ENCODE measurements at regions not wholly inside any gene's neighbourhood (a gene's known extent, or its start where the extent isn't known, plus 50 kb on each side); places are given as distances from the start of the nearest gene placed in this dataset.
"Not testable (repeated sequence)": the region's sequence is repeated elsewhere in the genome, so short reads cannot be mapped to it uniquely, and the experiment has no call there.

DNA sequence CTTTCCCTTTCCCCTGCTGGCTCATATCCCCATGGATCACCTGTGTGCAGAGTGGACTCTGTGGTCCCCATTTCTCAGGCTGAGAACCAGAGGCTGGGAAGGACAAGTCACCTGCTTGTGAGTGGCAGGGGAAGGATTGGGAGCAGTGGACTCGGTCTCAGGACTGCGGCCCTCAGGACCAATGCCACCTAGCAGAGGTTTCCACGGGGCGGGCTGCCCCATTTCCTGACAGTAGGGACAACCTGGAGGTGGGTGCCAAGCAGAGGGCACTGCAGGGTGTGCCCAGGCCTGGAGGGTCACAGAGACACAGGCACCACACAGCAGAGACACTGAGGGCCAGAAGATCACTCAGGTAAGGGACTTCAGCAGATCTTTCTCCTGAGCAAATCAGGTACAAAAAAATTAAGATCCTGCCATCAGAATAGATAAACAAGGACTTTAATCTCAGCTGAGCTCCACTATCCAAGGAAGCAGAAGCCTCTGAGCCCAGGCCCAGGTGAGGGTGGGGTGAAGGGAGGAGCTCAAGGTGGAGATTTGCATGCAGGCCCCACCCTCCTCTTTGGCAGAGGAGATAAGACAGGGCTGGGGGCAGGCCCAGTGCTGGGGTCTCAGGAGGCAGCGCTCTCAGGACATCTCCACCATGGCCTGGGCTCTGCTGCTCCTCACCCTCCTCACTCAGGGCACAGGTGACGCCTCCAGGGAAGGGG, 113.8 kb downstream of the GGTLC2 start:
- DNase-seq (ENCODE audit: low spot score); H3K36me3 ChIP-seq (replicated peaks in 1 of 2; ENCODE audit: control insufficient read depth in 1 of 2, insufficient read depth in 2 of 2, low read length in 2 of 2); H3K9me3 ChIP-seq (ENCODE audit: low read length); intact Hi-C loops (cut with micrococcal nuclease; ENCODE audit: unreplicated experiment); BruUV-seq (replicated peaks); H4K20me1 ChIP-seq (ENCODE audit: insufficient read depth, low read length); H3K4me1 ChIP-seq (ENCODE audit: insufficient read depth, low read length); POLR2A ChIA-PET; H3K79me2 ChIP-seq (ENCODE audit: insufficient read depth, low read length); H3K27ac ChIP-seq (ENCODE audit: extremely low read length, insufficient read depth, low read length); H3K27me3 ChIP-seq (ENCODE audit: control insufficient read depth in 1 of 2, insufficient read depth in 2 of 2, low read length in 2 of 2); FAIRE-seq; ATAC-seq; H2AFZ ChIP-seq (ENCODE audit: low read length); H3K9ac ChIP-seq (ENCODE audit: insufficient read depth, low read depth, low read length); CTCF ChIA-PET (ENCODE audit: low intra/inter-chr PET ratio, low total read pairs); H3K4me3 ChIP-seq (replicated peaks in 1 of 3; ENCODE audit: insufficient read depth in 1 of 3, low read depth in 2 of 3, low read length in 3 of 3); H3K4me2 ChIP-seq (ENCODE audit: low read depth, low read length): not testable (repeated sequence)
- in situ Hi-C loops (cut with HindIII; ENCODE audit: extremely low pct_ligation_motif_present, low pct_unique_long_range_greater_than_20kb): loop anchor here (10.0 kb wide), 1 partner anchor 127 kb away; the partner anchor contains the start of gene IGLL5
- WGBS (ENCODE audit: low lambda C conversion rate): no CpG with 5 or more reads among the region's 6 CpGs

DNA sequence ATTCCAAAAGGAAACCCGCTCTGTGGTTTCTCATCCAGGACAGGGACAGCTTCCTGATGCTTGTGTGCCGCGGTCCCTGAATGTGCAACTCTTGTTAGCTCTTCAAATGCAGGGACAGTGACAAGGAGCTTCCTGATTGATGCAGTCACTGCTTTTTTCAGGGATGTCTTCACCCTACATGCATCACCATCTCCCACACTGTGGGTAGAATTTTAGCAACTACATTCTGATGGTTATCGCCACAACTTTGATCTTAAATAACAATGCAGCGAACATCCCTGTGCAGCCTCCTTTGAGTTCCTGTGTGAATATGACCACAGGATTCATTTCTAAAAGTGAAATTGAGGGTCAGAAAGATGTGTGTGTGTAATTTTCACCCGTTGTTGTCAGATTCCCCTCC, 115.0 kb downstream of the GGTLC2 start:
- H4K20me1 ChIP-seq (ENCODE audit: insufficient read depth, low read length): no peaks in the 10 kb centered on the region
- peaks cover 2 to 7% of the 10 kb centered on the region in 2 experiments; a peak in 3 of 5 replicates for H3K27me3 ChIP-seq (ENCODE audit: control insufficient read depth in 1 of 2, insufficient read depth in 2 of 2, low read length in 2 of 2)
- H3K27ac ChIP-seq (ENCODE audit: extremely low read length, insufficient read depth, low read length): no peak overlapping the region
- intact Hi-C loops (cut with micrococcal nuclease; ENCODE audit: unreplicated experiment) (no loop called here), in situ Hi-C loops (cut with HindIII; ENCODE audit: extremely low pct_ligation_motif_present, low pct_unique_long_range_greater_than_20kb) (loop anchor here (10.0 kb wide), 1 partner anchor 125 kb away; the partner anchor contains the start of gene IGLL5)
- H3K4me2 ChIP-seq (ENCODE audit: low read depth, low read length): no peak overlapping the region
- BruUV-seq (replicated peaks): no TSS peak
- no peak for DNase-seq (ENCODE audit: low spot score)
- no peaks in the 10 kb centered on the region for H3K36me3 ChIP-seq (replicated peaks in 1 of 2; ENCODE audit: control insufficient read depth in 1 of 2, insufficient read depth in 2 of 2, low read length in 2 of 2)
- H3K4me1 ChIP-seq (ENCODE audit: insufficient read depth, low read length): no peaks in the 10 kb centered on the region
- ChIA-PET CTCF (ENCODE audit: low intra/inter-chr PET ratio, low total read pairs) (no interaction called here), POLR2A (no interaction called here)
- H3K4me3 ChIP-seq (replicated peaks in 1 of 3; ENCODE audit: insufficient read depth in 1 of 3, low read depth in 2 of 3, low read length in 3 of 3): no peak overlapping the region
- TF ChIP-seq, protein P1, sequence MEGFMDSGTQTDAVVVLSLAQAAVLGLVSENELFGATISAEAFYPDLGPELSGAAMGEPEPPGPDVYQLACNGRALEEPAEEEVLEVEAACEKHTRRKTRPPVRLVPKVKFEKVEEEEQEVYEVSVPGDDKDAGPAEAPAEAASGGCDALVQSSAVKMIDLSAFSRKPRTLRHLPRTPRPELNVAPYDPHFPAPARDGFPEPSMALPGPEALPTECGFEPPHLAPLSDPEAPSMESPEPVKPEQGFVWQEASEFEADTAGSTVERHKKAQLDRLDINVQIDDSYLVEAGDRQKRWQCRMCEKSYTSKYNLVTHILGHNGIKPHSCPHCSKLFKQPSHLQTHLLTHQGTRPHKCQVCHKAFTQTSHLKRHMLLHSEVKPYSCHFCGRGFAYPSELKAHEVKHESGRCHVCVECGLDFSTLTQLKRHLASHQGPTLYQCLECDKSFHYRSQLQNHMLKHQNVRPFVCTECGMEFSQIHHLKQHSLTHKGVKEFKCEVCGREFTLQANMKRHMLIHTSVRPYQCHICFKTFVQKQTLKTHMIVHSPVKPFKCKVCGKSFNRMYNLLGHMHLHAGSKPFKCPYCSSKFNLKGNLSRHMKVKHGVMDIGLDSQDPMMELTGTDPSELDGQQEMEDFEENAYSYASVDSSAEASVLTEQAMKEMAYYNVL (CRISPR knock-in tag; IDR thresholded peaks at IDR 0.05; ENCODE audit: borderline replicate concordance): no peak
- no peak for TF ChIP-seq ZNF772 (CRISPR knock-in tag; IDR thresholded peaks at IDR 0.05)
- TF ChIP-seq, protein P2, sequence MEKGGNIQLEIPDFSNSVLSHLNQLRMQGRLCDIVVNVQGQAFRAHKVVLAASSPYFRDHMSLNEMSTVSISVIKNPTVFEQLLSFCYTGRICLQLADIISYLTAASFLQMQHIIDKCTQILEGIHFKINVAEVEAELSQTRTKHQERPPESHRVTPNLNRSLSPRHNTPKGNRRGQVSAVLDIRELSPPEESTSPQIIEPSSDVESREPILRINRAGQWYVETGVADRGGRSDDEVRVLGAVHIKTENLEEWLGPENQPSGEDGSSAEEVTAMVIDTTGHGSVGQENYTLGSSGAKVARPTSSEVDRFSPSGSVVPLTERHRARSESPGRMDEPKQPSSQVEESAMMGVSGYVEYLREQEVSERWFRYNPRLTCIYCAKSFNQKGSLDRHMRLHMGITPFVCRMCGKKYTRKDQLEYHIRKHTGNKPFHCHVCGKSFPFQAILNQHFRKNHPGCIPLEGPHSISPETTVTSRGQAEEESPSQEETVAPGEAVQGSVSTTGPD (CRISPR knock-in tag; IDR thresholded peaks at IDR 0.05): no peak
- no peak for TF ChIP-seq ZNF777 (CRISPR knock-in tag; IDR thresholded peaks at IDR 0.05)
- TF ChIP-seq CBX2 (IDR thresholded peaks at IDR 0.05; ENCODE audit: low read depth, low read length): no peak
- TF ChIP-seq CBX2 (CRISPR knock-in tag; IDR thresholded peaks at IDR 0.05; ENCODE audit: low read depth): no peak
- no peak for TF ChIP-seq KDM2A (CRISPR knock-in tag; IDR thresholded peaks at IDR 0.05; ENCODE audit: borderline replicate concordance, low read depth)
- no peak for TF ChIP-seq TCF7L2 (IDR thresholded peaks at IDR 0.05; ENCODE audit: low read depth, low read length)
- no peak for TF ChIP-seq PHF21A (CRISPR knock-in tag; IDR thresholded peaks at IDR 0.05)
- no peak for TF ChIP-seq NKX3-1 (CRISPR knock-in tag; IDR thresholded peaks at IDR 0.05)
- H3K9ac ChIP-seq (ENCODE audit: insufficient read depth, low read depth, low read length): no peak overlapping the region
- 32% methylated on average over 6 of the region's 6 CpGs for WGBS (ENCODE audit: low lambda C conversion rate)
- no peak for FAIRE-seq
- H2AFZ ChIP-seq (ENCODE audit: low read length): no peak overlapping the region
- H3K9me3 ChIP-seq (ENCODE audit: low read length): no peaks in the 10 kb centered on the region
- ATAC-seq: no peak
- no peaks in the 10 kb centered on the region for H3K79me2 ChIP-seq (ENCODE audit: insufficient read depth, low read length)

Measured in HepG2 (cell line).